Bronchial epithelial cell (primary cell): ENCODE measurements at regions not wholly inside any gene's neighbourhood (a gene's known extent, or its start where the extent isn't known, plus 50 kb on each side); places are given as distances from the start of the nearest gene placed in this dataset.

Experiments used
- DNase-seq: peaks from one replicate; pipeline ENCODE4 v3.0.0-alpha.2; 2010; ENCODE audit warnings: low read depth
- FAIRE-seq: peaks from 2 replicates; lab custom pipeline; 2011; peaks lifted over from hg19 to GRCh38; lab: Jason Lieb, UNC
- H3K27me3 ChIP-seq: 2 replicates; pipeline ENCODE4 v1.5.1; 2011; ENCODE audit warnings: low read length; ENCODE audit not compliant: control insufficient read depth, insufficient read depth
- H3K36me3 ChIP-seq: 2 replicates; pipeline ENCODE4 v1.5.1; 2011; ENCODE audit warnings: low read length; ENCODE audit not compliant: control insufficient read depth, insufficient read depth
- H3K4me3 ChIP-seq: 2 replicates; pipeline ENCODE4 v1.5.1; 2011; ENCODE audit warnings: mild to moderate bottlenecking, low read depth, low read length, control low read depth
- TF ChIP-seq, protein P1 (sequence below): IDR thresholded peaks from 2 replicates; pipeline ENCODE4 v1.5.1; 2011; ENCODE audit warnings: mild to moderate bottlenecking, moderate library complexity, low read length, control low read depth, inconsistent platforms; ENCODE audit not compliant: insufficient read depth, severe bottlenecking

DNA sequence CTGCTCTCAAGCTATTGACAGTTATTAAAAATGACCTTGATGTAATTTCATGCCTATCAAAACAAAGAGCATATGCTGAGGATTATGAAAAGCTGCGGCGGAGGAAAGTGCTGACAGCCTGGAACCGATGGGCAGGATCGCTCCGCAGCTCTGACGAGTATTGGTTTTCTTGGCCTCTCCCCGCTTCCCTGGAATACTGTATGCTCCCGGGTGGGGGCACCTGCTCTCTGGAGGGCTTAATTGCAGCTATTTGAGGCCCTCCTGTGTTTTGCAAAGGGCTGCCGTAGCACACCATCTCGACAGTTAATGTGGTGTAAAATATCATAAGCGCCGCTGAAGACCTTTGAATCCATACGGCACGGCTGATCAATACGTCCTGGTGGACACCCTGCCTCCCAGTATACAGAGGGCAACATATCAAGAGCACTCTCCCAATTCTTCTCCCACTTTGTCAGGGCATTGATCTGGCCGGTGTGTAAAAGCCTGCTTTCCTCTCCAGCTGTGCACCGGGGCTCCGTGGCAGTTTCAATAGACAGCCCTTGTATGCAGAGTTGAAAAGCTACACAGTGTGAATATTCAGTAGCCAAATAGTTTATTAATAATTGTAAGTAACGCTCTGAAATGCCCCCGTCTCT lies 662.4 kb downstream of the GALR1 start:
- no peaks in the 10 kb centered on the region for H3K27me3 ChIP-seq
- no peak for FAIRE-seq

DNA sequence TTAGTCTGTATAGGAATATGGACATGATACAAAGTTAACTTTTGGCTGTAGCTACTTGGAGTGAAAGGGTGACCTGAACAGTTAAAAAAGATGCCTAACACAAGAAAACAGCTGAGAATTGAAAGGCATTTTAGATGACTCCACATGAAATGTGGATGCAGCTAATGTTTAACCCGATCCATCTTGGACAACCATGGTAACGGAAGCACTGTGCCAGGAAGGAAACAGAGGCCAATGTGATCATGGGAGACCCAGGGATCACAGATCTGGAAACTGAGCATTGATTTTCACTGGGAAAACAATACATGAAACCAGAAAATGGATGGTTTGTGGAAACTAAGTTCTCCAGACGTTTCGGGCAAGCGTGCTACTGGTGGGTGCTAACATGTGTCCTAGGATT lies 669.1 kb downstream of the GALR1 start:
- FAIRE-seq (no peak), DNase-seq (no peak)
- no peaks in the 10 kb centered on the region for H3K36me3 ChIP-seq
- no peaks in the 10 kb centered on the region for H3K27me3 ChIP-seq
- H3K4me3 ChIP-seq, result no peak overlapping the region
- TF ChIP-seq, protein P1, sequence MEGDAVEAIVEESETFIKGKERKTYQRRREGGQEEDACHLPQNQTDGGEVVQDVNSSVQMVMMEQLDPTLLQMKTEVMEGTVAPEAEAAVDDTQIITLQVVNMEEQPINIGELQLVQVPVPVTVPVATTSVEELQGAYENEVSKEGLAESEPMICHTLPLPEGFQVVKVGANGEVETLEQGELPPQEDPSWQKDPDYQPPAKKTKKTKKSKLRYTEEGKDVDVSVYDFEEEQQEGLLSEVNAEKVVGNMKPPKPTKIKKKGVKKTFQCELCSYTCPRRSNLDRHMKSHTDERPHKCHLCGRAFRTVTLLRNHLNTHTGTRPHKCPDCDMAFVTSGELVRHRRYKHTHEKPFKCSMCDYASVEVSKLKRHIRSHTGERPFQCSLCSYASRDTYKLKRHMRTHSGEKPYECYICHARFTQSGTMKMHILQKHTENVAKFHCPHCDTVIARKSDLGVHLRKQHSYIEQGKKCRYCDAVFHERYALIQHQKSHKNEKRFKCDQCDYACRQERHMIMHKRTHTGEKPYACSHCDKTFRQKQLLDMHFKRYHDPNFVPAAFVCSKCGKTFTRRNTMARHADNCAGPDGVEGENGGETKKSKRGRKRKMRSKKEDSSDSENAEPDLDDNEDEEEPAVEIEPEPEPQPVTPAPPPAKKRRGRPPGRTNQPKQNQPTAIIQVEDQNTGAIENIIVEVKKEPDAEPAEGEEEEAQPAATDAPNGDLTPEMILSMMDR, result no peak

More for the DNA sequence above, 662.4 kb downstream of the GALR1 start:
- Histone ChIP-seq H3K4me3 (no peak overlapping the region), H3K36me3 (no peaks in the 10 kb centered on the region)
- TF ChIP-seq, protein P1, result no peak
- DNase-seq, result no peak

DNA sequence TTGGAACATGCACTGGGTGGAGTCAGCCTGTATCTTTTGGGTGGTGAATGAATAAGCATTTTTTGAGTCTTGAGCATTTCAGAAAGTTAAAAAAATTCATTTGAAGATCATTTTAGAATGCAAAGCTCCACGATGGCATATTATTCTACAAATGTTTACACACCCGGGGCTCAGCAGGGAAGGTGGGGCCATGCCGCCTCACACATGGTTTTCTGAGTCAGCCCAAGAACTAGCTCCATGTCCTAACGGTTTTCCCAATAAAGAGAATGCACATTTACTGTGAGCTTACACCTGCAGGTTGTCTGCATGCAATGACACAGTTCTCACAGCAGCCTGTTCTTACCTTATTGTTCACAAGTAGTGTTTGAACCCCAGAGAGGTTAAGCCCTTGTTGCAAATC lies 670.3 kb downstream of the GALR1 start:
- no peak for DNase-seq
- no peaks in the 10 kb centered on the region for H3K27me3 ChIP-seq
- H3K36me3 ChIP-seq, result no peaks in the 10 kb centered on the region
- TF ChIP-seq, protein P1, result no peak
- H3K4me3 ChIP-seq, result no peak overlapping the region
- no peak for FAIRE-seq

DNA sequence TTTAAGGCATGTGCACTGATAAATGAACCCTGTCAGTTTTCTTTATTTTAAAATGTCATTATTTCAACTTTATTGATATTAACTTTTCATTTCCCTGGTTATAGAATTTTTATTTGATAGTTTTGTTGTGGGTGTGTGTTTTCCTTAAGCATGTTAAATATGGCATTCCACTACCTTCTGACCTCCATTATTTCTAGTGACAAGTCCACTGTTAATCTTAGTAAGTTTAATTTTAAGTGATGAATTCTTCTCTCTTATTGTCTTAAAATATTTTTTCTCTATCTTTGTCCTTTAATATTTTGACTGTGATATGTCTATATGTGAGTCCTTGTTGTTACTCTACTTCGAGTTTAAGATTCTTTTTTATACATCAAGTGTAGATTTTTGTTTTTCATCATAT lies 685.7 kb downstream of the GALR1 start:
- DNase-seq (no peak), FAIRE-seq (no peak)
- Histone ChIP-seq H3K4me3 (no peak overlapping the region), H3K36me3 (no peaks in the 10 kb centered on the region), H3K27me3 (no peaks in the 10 kb centered on the region)
- TF ChIP-seq, protein P1, result no peak

DNA sequence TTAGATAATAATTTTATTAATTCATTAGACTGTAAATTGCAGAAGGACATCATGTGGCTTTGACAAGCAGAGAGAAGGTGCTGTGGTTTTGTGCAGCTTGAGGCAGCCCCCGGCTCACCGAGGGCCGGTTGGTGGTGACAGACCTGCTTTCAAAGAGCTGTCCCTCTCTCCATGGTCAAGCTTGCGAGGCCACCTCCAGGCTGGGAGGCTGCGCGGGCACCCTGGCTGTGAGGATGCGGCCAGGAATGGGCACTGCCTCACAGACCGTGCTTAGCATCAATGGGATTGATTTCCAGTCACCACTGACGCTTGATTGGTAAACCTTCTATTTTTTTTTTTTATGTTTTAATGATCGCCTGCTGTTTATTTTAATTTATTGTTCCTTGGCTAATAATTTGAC lies 690.9 kb downstream of the GALR1 start:
- FAIRE-seq, result no peak
- no peaks in the 10 kb centered on the region for H3K27me3 ChIP-seq
- TF ChIP-seq, protein P1, result no peak
- H3K4me3 ChIP-seq, result no peak overlapping the region
- no peaks in the 10 kb centered on the region for H3K36me3 ChIP-seq
- DNase-seq, result no peak

DNA sequence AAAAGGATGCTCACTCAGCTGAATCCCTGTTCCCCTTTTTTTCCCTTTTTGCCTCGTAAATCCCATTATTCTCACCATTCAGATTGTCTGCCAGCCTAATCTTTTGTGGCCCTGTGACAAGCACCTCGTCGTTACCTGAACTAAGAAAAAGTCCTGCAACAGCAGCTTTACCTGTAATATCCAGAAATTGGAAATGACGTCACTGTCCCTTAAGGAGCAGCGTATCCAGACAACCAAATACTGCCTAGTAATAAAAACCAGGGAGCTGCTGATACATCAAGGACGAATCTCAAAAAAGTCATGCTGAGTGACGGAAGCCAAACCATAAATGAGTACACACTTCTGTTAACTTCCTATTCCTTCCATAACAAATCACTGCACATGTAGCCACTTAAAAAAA lies 694.9 kb downstream of the GALR1 start:
- H3K27me3 ChIP-seq, result no peaks in the 10 kb centered on the region
- no peaks in the 10 kb centered on the region for H3K36me3 ChIP-seq
- FAIRE-seq, result no peak
- DNase-seq, result no peak
- no peak overlapping the region for H3K4me3 ChIP-seq
- TF ChIP-seq, protein P1, result no peak
